Activated B cell treated with CpG ODN at 0.5 μM for 24 hours (primary cell): ENCODE measurements at regions not wholly inside any gene's neighbourhood (a gene's known extent, or its start where the extent isn't known, plus 50 kb on each side); places are given as distances from the start of the nearest gene placed in this dataset.

ENCODE experiments used
- ATAC-seq: fragments of 200-7000 bp; cut with Tn5 transposase; one replicate; pipeline ENCODE4 v1.10.0; 2021; ENCODE audit warnings: low read depth, mild to moderate bottlenecking, moderate library complexity
- CTCF ChIA-PET: fragments of 350-600 bp; sonication (Branson Sonifier 250); formaldehyde crosslinking; loops from one replicate; lab custom pipeline; 2021; ENCODE audit warnings: antibody characterized with exemption; lab: Charles Lee
- POLR2A ChIA-PET: fragments of 350-600 bp; sonication (Branson Sonifier 250); formaldehyde crosslinking; loops from one replicate; lab custom pipeline; 2021; ENCODE audit warnings: antibody characterized with exemption; lab: Charles Lee
- DNase-seq: peaks from one replicate; pipeline ENCODE4 v3.0.0; 2022
- H3K27ac Mint-ChIP-seq: one replicate; pipeline ENCODE4 v1.8.0; 2020; ENCODE audit warnings: mixed read lengths
- H3K27me3 Mint-ChIP-seq: one replicate; pipeline ENCODE4 v1.8.0; 2021; ENCODE audit warnings: mixed read lengths
- H3K36me3 Mint-ChIP-seq: one replicate; pipeline ENCODE4 v1.8.0; 2021; ENCODE audit warnings: low read depth, mixed read lengths
- H3K4me1 Mint-ChIP-seq: one replicate; pipeline ENCODE4 v1.8.0; 2021; ENCODE audit warnings: mixed read lengths
- H3K4me3 Mint-ChIP-seq: one replicate; pipeline ENCODE4 v1.8.0; 2020; ENCODE audit warnings: mild to moderate bottlenecking, mixed read lengths
- H3K9me3 Mint-ChIP-seq: one replicate; pipeline ENCODE4 v1.8.0; 2020; ENCODE audit warnings: mixed read lengths
- intact Hi-C: fragments of 100-400 bp; cut with micrococcal nuclease; formaldehyde crosslinking; loops from one replicate; pipeline ENCODE4 v1.15.1; 2024
- TF ChIP-seq, protein P1 (sequence below): fragments of 200-600 bp; IDR thresholded peaks from one replicate; pipeline ENCODE4 v1.8.0; 2022; ENCODE audit warnings: antibody characterized with exemption, mild to moderate bottlenecking

- Mint-ChIP-seq H3K9me3 (no peaks in the 10 kb centered on the region), H3K4me3 (no peak overlapping the region), H3K36me3 (no peaks in the 10 kb centered on the region), H3K27ac (no peak overlapping the region), H3K27me3 (peaks cover 3% of the 10 kb centered on the region), H3K4me1 (no peaks in the 10 kb centered on the region)
- TF ChIP-seq, protein P1, sequence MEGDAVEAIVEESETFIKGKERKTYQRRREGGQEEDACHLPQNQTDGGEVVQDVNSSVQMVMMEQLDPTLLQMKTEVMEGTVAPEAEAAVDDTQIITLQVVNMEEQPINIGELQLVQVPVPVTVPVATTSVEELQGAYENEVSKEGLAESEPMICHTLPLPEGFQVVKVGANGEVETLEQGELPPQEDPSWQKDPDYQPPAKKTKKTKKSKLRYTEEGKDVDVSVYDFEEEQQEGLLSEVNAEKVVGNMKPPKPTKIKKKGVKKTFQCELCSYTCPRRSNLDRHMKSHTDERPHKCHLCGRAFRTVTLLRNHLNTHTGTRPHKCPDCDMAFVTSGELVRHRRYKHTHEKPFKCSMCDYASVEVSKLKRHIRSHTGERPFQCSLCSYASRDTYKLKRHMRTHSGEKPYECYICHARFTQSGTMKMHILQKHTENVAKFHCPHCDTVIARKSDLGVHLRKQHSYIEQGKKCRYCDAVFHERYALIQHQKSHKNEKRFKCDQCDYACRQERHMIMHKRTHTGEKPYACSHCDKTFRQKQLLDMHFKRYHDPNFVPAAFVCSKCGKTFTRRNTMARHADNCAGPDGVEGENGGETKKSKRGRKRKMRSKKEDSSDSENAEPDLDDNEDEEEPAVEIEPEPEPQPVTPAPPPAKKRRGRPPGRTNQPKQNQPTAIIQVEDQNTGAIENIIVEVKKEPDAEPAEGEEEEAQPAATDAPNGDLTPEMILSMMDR: no peak
- DNase-seq (no peak), ATAC-seq (no peak)
- CTCF ChIA-PET: no interaction called here
- intact Hi-C loops: no loop called here
- POLR2A ChIA-PET: no interaction called here
Measured at GRCh38 chr12:118853634-118854033, 127.7 kb upstream of the SRRM4 start.

DNA sequence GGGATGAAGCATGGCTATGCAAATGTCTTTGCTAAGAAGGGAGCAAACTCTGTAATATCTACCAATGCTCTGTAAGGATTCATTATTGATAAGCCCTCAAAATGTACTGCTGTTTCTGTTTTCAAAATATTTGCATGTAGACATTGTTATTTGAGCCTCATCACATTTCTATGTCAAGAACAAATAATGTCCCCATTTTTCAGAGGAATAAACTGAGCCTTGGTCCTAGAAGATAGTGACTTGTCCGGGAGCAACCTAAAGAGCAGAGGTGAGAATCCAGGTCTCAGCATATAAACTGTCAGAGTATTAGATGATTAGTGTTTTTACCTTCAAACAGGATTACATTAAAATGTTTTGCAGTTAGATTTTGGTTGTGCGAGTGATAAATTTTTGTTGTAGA is 125.5 kb upstream of the SRRM4 start:
- Mint-ChIP-seq H3K27me3 (peaks cover 3% of the 10 kb centered on the region), H3K4me1 (no peaks in the 10 kb centered on the region), H3K9me3 (no peaks in the 10 kb centered on the region), H3K27ac (no peak overlapping the region), H3K4me3 (no peak overlapping the region), H3K36me3 (no peaks in the 10 kb centered on the region)
- ChIA-PET CTCF (no interaction called here), POLR2A (no interaction called here)
- DNase-seq (no peak), ATAC-seq (no peak)
- TF ChIP-seq, protein P1: no peak
- intact Hi-C loops: no loop called here

DNA sequence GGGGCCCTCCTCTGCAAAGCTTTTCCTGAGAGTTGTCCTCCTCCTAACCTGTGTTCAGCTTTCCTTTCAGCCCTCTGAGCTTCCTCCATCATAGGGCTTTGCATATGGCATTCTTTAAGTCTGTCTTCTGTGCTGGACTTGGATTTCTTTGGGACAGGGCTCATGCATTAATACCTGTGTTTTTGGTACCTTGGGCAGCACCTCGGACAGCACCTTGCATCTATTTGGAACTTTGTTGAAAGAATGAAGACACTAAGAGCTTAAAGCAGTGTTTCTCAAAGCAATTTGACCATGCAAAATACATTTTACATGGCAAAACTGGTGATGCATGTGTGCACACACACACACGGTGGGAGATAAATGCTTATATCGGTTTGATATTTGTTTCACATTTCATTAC is 115.0 kb upstream of the SRRM4 start:
- H3K27ac Mint-ChIP-seq: no peak overlapping the region
- TF ChIP-seq, protein P1: no peak
- H3K4me3 Mint-ChIP-seq: no peak overlapping the region
- DNase-seq (no peak), ATAC-seq (no peak)
- no peaks in the 10 kb centered on the region for H3K4me1 Mint-ChIP-seq
- intact Hi-C loops: no loop called here
- H3K27me3 Mint-ChIP-seq: peaks cover 6% of the 10 kb centered on the region
- CTCF ChIA-PET: no interaction called here
- H3K9me3 Mint-ChIP-seq: no peaks in the 10 kb centered on the region
- POLR2A ChIA-PET: no interaction called here
- no peaks in the 10 kb centered on the region for H3K36me3 Mint-ChIP-seq

GRCh38 chr12:118870551-118870950 is 110.8 kb upstream of the SRRM4 start:
- H3K36me3 Mint-ChIP-seq: no peaks in the 10 kb centered on the region
- DNase-seq (no peak), ATAC-seq (no peak)
- no peaks in the 10 kb centered on the region for H3K9me3 Mint-ChIP-seq
- intact Hi-C loops: no loop called here
- ChIA-PET CTCF (no interaction called here), POLR2A (no interaction called here)
- H3K27ac Mint-ChIP-seq: no peak overlapping the region
- TF ChIP-seq, protein P1: no peak
- no peaks in the 10 kb centered on the region for H3K4me1 Mint-ChIP-seq
- peaks cover 6% of the 10 kb centered on the region for H3K27me3 Mint-ChIP-seq
- no peak overlapping the region for H3K4me3 Mint-ChIP-seq

GRCh38 chr12:118874698-118875548 is 106.4 kb upstream of the SRRM4 start:
- POLR2A ChIA-PET: no interaction called here
- no peak for DNase-seq
- TF ChIP-seq, protein P1: no peak
- Mint-ChIP-seq H3K4me1 (no peaks in the 10 kb centered on the region), H3K9me3 (no peaks in the 10 kb centered on the region), H3K36me3 (no peaks in the 10 kb centered on the region), H3K27me3 (no peaks in the 10 kb centered on the region), H3K4me3 (no peak overlapping the region), H3K27ac (no peak overlapping the region)
- CTCF ChIA-PET: no interaction called here
- intact Hi-C loops: no loop called here
- no peak for ATAC-seq
